ENCODE measurements at regions not wholly inside any gene's neighbourhood (a gene's known extent, or its start where the extent isn't known, plus 50 kb on each side); places are given as distances from the start of the nearest gene placed in this dataset.

GRCh38 chr12:40171501-40171900 lies 53.3 kb upstream of the LRRK2 start:
- TF ChIP-seq USF2 (IDR thresholded peaks at IDR 0.05; ENCODE audit: low read depth, low read length) (no peak), POLR2A (IDR thresholded peaks at IDR 0.05; ENCODE audit: low read depth, low read length) (no peak), CTCF (conservative IDR thresholded peaks at IDR 0.05; ENCODE audit: low read depth, low read length) (no peak), SMC3 (IDR thresholded peaks at IDR 0.05; ENCODE audit: low read depth, low read length) (no peak), RCOR1 (IDR thresholded peaks at IDR 0.05; ENCODE audit: insufficient replicate concordance, low read length) (no peak), CEBPB (IDR thresholded peaks at IDR 0.05; ENCODE audit: low read depth, low read length) (no peak), ELK1 (IDR thresholded peaks at IDR 0.05; ENCODE audit: borderline replicate concordance, low read depth, low read length) (no peak)

Measured in IMR-90 (cell line).